GM19328 (cell line): ENCODE measurements at regions not wholly inside any gene's neighbourhood (a gene's known extent, or its start where the extent isn't known, plus 50 kb on each side); places are given as distances from the start of the nearest gene placed in this dataset.
"Not testable (repeated sequence)": the region's sequence is repeated elsewhere in the genome, so short reads cannot be mapped to it uniquely, and the experiment has no call there.

ENCODE experiments used
- ATAC-seq: cut with Tn5 transposase; IDR thresholded peaks from one replicate; pipeline ENCODE4 v1.9.1; 2021; ENCODE audit warnings: mild to moderate bottlenecking, moderate library complexity; ENCODE audit not compliant: unreplicated experiment

DNA sequence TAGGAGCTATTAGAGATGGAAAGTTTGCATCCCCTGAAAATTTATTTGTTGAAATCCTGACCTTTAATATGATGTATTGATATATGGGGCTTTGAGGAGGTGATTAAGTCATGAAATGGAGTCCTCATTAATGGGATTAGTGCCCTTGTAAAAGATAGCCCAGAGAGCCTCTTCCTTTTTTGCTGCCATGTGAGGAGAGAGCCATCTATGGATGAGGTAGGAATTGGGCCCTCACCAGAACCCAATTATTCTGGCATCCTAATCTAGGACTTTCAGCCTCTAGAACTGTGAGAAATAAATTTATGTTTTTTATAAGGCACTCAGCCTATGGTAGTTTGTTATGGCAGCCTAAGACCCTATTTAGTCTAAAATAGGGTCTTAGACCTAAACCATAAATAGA is 250.2 kb upstream of the SLITRK1 start:
- no peak for ATAC-seq

DNA sequence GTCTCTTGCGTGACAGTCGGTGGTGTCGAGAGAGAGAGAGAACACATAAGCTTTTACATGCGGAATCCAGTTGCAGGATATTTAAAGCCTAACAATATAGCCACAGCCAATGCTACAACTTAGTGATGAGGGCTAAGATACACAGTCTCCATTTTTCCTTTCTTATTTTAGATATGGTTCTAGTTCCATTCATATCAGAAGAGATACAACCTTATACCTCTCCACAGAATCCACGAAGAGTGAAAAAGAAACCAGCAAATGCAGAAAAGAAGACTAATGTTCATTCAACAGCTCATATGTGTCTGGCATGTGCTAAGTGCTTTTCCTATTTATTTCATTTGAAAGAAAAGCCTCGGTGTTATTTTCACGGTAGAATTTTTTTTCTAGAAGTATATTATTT is 249.0 kb upstream of the SLITRK1 start:
- ATAC-seq = no peak

DNA sequence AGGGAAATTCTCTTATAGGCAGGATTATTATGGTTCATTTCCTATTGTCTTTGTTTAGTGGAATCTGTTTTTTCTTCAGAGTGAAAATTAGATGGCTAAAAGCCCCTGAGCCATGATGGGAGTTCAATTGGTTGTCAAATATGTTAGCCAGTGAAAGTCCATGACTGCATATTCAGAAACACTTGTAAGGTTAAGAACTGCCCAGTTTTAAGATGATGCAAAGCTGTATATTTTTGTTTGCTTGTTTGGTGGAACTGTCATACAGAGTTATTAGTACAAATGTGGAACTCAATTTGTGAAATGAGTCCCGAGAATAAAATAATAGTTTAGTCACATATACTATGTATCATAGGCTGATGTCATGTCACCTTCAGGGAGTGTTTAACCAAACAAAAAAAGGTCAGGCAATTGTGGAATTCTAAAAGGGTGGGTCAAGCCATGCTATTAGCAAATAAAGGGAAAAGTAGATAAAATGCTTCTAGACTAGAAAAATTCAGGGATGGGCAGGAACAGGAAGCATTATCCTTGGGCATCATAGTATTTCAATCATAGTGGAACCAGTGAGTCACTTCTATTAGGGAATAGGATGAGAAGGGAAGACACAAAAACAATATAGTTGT is 248.3 kb upstream of the SLITRK1 start:
- no peak for ATAC-seq

DNA sequence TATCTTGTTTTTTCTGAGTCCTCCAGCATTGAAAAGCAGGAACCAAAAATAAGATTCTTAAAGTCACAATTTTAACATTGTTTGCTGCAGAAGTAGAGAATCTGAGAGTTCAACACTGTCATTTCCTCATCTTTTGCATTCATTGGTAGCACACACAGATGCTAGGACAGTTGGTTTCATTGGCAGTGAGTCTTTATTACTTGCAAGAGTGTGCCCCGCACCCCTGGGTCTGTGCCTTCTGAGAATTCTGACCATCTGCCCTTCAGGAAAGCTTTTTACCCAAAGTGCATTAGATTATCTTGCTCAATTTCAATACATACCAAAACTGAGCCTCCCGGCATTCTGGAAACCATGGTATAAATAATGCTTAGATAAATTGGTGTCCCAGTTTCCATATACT is 247.7 kb upstream of the SLITRK1 start:
- ATAC-seq = no peak

DNA sequence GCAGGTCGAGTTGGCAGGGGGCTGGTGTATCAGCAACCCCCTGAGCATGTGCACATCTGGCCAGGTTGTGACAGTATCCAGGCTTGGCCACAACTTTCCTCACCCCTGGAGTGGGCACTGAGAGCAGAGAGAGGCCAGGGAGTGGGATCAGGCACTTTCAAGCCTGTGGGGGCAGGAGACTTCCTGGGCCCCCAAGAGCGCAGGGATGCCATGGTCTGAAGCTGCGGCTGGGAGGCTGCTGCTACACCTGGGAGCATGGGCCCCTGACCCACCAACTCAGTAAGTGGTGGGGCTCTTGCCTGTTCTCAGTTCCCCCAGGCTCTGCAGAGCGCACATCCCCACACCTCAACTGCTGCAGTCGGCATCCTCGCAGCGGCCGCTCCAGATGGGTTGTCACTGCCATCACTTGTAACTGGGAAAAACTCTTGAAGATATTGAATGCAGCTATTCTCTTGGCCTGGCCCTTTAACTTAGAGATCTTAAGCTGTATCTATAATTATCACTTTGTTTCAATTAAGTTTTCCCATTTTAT is 245.4 kb upstream of the SLITRK1 start:
- no peak for ATAC-seq

DNA sequence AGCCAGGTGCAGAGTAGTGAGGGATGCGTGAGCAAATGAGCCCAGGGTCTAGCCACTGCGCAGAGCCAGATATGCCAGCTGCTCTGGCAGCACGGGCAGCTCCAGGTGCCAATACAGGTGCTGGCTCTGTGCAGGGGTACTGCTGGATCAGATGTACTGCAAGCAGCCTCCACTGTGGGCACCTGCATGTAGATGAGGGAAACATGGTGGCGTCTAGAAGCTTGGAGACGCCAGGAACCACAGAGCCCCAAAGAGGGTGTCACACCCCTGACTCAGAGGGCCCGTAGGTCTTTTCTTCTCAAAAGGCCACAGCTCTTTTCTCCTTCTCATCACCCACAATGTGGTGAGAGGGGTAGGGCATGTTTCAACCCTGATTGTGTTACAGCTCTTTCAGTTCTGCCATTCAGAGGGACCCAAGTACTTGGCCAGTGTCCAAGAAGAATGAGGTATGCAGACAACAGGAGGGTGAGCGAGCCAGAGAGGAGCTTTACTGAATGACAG is 244.4 kb upstream of the SLITRK1 start:
- no peak for ATAC-seq

DNA sequence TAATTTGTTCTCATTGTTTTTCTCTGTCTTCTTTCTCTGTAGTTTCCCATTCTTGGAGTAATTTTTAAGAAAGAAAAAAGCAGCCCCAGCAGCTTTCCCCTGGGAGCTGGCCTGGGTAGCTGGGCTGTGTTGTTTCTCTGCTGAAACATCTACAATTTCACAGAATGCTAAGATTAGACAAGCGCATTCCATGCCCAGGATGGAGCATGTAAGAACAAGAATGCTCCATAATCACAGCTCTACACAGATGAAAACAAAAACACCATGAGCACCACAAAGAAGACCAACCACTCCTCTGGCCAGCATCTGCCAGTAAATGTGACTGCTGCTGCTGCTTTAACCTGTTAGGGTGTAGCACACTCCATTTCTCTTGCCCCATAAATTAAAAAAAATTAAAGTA is 239.2 kb upstream of the SLITRK1 start:
- ATAC-seq = no peak

DNA sequence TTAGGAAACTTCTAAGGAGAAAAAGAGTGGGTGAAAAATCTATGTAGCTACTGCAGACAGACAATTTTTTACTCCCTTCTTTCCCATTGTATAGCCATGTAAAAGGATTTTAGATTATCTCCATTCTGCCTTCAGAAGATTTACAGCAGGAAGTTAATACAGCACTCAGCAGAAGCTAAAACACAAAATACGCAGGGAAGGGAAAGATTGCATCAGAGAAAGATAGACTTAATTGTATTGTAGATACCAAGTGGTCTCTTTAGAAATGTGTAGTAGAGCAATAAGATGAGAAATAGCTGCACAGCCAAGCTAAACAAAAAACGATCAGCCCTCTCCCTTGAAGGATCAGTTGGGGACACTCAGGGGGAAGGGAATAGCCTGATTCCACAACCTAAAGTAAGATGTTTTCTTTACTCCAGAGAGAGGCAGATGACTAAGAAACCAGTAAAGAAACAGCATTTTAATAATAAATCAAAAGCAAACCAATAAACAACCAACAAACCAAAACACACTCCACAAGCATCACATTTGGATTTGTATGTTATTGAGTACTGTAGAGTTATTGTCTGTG is 236.7 kb upstream of the SLITRK1 start:
- ATAC-seq = no peak

DNA sequence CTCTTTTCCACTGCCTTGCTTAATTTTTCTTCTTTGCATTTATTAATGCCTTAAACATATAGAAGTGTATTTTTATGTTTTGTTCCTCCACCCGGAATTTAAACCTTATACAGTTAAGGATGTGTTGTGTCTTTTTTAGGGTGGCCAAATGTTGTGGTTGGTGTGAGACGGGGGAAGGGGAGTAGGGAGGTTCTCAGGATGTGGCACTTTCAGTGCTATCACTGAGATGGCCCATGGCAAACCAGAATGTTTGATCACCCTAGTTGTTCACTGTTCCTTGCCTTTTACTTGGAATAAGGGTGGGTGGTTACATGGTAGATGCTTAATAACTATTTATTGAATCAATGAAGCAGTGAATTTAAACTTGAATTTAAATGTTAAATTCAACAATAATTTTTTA is 216.0 kb upstream of the SLITRK1 start:
- no peak for ATAC-seq

DNA sequence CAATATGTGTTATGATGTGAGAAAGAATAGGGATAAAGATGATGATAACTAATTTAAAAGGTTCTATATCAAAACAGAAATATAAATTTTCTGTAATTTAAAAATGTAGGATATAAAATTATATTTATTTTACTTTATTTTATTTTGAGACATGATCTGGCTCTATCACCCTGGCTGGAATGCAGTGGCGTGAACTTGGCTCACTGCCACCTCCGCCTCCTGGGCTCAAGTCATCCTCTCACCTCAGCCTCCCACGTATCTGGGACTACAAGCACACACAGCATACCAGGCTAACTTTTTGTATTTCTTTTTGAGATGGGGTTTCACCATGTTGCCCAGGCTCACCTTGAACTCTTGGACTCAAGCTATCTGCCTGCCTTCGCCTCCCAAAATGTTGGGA is 214.9 kb upstream of the SLITRK1 start:
- no peak for ATAC-seq

DNA sequence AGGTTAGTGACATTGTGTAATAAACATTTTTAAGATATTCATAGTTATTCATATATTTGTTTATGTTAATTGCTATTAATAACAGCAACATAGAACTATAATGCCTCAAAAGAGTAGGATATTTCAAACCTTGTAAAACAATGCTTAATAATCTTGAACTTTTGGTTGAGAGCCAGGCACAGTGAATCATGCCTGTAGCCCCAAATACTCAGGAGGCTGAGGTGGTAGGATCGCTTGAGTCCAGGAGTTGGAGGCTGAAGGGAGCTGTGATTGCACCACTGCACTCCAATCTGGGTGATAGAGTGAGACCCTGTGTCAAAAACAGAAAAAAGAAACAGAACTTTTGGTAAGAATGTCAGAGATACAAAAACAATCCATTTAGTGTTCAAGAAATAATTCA is 213.9 kb upstream of the SLITRK1 start:
- ATAC-seq = no peak

DNA sequence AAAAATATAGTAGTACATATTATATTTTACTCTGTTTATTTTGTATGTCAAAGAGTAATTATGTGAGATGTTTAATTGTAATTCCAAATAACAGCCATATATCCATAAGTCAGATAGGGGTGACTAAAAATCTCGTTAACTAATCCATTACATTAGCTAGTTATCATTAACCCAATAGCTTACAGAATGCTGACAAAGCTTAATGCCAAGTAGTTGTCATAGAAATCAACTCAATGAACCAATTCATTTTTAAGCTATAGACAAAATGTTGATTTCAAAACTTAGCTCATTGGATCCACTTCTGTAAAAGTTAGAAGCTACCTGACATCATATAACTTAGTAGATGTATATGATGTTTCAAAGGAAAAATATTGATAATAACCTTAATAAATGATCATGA is 206.7 kb upstream of the SLITRK1 start:
- no peak for ATAC-seq

DNA sequence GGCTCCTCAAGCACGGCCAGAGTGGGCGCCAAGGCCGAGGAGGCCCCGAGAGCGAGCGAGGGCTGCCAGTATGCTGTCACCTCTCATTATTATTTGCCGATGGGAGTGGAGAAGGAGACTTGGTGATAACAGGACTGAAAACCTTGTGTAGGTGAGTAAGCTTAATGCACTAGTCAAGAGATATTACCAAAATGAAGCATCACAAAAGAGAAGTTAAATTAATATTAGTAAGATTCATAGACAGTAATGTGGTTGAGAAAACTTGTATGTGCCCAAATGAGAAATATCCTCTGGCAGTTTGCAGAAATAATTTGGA is 204.5 kb upstream of the SLITRK1 start:
- no peak for ATAC-seq

DNA sequence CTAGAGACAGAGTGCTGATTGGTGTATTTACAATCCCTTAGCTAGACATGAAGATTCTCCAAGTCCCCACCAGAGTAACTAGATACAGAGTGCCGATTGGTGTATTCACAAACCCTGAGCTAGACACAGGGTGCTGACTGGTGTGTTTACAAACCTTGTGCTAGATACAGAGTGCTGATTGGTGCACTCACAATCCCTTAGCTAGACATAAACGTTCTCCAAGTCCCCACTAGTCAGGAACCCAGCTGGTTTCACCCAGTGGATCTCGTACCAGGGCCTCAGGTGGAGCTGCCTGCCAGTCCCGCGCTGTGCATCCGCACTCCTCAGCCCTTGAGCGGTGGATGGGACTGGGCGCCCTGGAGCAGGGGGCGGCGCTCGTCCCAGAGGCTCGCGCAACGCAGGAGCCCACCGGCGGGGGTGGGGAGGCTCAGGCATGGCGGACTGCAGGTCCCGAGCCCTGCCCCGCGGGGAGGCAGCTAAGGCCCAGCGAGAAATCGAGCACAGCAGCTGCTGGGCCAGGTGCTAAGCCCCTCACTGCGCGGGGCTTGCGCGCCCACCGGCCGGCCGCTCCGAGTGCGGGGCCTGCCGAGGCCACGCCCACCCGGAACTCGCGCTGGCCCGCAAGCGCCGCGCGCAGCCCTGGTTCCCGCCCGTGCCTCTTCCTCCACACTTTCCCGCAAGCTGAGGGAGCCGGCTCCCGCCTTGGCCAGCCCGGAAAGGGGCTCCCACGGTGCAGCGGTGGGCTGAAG is 204.0 kb upstream of the SLITRK1 start:
- ATAC-seq = not testable (repeated sequence)

DNA sequence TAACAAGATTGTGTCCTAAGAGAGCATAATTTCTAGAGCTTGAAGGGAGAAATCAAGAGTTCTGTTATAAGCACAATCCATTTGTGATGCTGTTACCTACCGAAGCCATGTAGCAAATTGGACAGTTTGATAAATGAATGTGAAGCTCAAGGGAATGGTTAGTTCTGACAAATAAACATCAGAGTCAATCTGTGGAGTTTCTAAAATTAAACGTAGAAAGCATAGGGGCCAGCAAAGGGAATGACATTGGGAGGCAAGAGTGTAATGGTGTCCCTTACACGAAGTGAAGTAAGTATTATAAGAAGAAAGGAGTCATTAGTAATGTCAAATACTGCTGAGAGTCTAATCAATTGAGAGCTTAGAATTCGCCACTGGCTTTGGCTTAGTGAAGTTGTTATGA is 200.2 kb upstream of the SLITRK1 start:
- no peak for ATAC-seq

DNA sequence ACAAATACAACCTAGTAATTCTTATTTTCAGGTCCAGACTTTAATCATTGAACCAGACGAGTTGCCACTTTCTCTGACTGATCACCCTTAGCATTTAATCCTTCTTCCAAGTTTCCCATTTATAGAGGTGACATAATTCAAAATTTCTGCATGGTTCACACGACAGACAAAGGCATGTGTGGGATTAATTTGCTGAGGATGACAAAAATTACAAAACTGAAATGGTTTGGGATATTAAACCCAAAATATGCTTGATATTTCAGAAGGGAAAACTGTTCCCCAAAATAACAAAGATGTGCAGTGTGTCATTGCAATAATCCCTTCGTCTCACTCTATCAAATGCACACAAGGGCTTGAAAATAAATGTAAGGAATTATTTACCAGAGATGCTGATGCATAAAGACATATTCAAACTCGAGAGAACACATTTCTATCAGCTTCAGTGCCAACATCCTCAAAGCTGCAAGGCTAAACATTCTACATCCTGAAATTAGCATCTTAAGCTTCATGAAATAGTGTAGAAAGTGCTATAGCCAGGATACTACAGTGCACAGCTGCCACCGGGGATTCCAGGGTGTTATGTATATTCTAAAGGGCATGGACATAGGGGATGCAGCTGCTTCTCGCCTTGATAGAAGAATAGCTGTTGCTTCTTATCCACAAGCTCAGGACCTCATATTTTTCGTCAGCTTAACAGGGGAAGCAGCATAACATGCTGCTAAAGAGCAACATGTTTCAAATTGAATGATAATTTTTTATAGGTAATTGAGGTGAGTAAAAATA is 198.7 kb upstream of the SLITRK1 start:
- ATAC-seq = no peak

DNA sequence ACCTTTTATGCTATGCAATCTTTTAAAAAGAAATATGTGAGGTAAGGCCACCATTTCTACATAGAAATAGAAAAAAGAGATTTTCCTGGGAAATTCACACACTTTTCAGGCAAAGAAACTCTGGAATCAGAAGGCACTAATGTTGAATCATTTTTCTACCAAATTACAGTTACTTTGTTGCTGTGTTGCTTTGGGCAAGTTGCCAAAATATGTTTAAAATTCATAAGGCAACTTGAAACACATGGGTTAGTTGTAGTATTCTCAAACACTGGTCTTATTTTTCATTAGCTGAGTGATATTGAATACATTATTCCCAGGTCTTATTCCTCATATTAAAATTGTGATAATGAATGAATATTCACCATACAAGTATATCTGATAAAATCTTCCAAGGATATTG is 195.0 kb upstream of the SLITRK1 start:
- no peak for ATAC-seq

DNA sequence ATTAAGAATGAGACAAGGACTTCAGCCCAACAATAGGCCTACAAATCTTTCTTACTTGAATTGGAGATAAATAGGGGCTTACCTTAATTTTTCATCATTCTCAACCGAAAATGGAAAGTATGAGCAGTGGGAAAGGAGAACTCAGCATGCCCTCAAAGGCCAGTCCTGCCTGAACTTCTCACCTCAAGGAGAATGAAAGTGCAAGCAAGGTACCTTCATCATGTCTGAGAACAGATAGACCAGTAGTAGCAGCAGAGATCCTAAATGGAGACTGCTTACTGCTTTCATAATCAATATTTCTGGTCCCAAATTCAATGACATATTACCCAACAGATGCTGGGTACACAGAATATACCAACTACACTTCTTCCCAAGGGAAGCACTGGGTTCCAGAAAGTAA is 194.0 kb upstream of the SLITRK1 start:
- no peak for ATAC-seq

DNA sequence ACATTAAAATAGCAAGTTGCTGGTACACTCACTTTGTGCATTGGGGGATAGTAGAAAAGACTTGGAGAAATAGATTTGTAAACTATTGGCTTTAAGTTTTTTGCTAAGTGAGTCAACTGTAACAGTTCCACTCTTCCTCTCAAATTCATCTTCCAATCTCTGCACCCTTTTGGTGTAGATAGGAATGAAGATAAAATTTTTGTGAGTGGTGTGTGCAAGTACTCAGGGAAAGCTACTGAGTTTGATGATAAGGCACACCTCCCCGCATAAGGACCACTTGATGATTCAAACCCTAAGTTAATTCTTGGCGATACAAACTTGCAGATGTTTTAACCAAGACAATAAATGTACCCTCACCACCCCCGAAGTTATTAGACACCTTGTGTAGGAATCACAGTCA is 168.3 kb upstream of the SLITRK1 start:
- no peak for ATAC-seq

DNA sequence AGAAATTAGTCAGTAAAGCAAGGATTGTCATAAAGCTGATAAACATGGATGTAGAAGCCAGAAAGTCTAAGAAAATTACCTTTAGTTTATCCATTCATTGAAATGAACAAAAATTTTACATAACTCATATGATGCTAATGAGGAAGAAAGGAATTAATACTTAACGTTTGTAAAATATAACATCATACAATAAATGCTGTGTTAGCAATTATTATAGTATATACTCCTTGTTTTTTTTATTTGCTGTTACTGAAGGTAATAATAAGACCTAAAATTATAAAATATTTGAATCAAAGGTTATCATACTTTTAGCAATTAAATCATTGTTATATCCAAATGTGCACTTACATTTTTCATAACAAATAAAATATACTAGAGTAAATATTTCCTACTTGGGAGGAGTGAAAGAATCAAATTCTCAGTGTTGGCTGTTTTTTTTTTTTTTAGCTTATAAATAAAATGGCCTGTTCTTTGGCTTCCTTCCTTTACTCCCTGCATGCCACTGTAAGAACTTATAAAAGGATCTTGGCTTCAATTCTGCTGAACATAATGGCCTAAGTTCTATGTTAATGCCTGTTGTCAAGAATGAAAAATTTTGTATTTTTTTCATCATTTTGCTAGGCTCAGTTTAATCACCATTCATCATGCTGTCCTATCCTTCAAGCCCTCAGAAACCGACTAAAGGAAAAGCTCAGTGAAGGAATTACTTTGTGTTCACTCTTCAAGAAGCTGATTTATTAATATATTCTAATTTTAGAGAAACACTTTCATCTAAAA is 167.4 kb upstream of the SLITRK1 start:
- ATAC-seq = no peak

DNA sequence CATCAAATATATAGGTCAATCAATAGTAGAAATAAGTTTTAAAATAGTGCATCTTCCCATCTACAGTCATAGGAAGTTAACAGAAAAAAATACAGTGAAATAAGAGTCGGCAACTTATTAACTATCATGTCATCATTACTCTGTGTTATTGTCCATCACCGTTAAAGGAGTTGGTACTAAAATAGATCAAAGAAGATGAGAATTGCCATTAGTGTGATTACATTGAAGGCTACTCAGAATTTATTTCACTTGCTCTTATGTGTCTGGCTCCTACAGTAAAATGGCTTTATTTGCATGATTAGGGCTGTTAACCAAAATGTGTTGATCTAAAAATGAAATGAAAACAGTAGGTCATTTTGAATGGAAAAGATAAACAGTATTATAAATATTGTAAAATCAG is 162.5 kb upstream of the SLITRK1 start:
- ATAC-seq = no peak
